NB4 (cell line): ENCODE measurements at regions not wholly inside any gene's neighbourhood (a gene's known extent, or its start where the extent isn't known, plus 50 kb on each side); places are given as distances from the start of the nearest gene placed in this dataset.

Experiments
- CTCF ChIP-seq: IDR thresholded peaks from one replicate; pipeline ENCODE4 v1.5.1; 2012; ENCODE audit warnings: low read depth, low read length
- MAX ChIP-seq: IDR thresholded peaks from 2 replicates; pipeline ENCODE4 v1.6.1; 2011; ENCODE audit warnings: low read depth, low read length
- MYC ChIP-seq: IDR thresholded peaks from 2 replicates; pipeline ENCODE4 v1.6.1; 2011; ENCODE audit warnings: low read depth, low read length
- POLR2A ChIP-seq: IDR thresholded peaks from 2 replicates; pipeline ENCODE4 v1.6.1; 2011; ENCODE audit warnings: mild to moderate bottlenecking; ENCODE audit not compliant: insufficient read length; ENCODE audit errors: extremely low read depth

- TF ChIP-seq CTCF (no peak), MAX (no peak), POLR2A (no peak), MYC (no peak)
These were observed 282.8 kb upstream of the FAR2 start for GRCh38 chr12:28866296-28866695.
